Colonic mucosa (tissue), 4 donors: ENCODE measurements at regions not wholly inside any gene's neighbourhood (a gene's known extent, or its start where the extent isn't known, plus 50 kb on each side); places are given as distances from the start of the nearest gene placed in this dataset.

Experiments used
- DNase-seq: peaks from one replicate; pipeline ENCODE4 v3.0.0-alpha.2; 2020
- H3K27ac ChIP-seq: fragments of 200-600 bp; one replicate; pipeline ENCODE4 v1.8.0; 2021
- H3K27me3 ChIP-seq: fragments of 200-600 bp; one replicate; pipeline ENCODE4 v1.8.0; 2021
- H3K36me3 ChIP-seq: fragments of 200-600 bp; one replicate; pipeline ENCODE4 v1.8.0; 2021
- H3K4me1 ChIP-seq: fragments of 200-600 bp; one replicate; pipeline ENCODE4 v1.8.0; 2021; ENCODE audit warnings: mild to moderate bottlenecking
- H3K4me3 ChIP-seq: fragments of 200-600 bp; one replicate; pipeline ENCODE4 v1.8.0; 2021
- H3K9ac ChIP-seq, 2 donors: one replicate each; pipeline ENCODE4 v1.7.0; 2013; ENCODE audit warnings: control low read depth in 2 of 2, low read depth in 2 of 2, low read length in 2 of 2
- H3K9me3 ChIP-seq: fragments of 200-600 bp; one replicate; pipeline ENCODE4 v1.8.0; 2021
- CTCF ChIP-seq: fragments of 200-600 bp; IDR thresholded peaks from one replicate; pipeline ENCODE4 v1.8.0; 2022; ENCODE audit warnings: antibody characterized with exemption, mild to moderate bottlenecking
- intact Hi-C: fragments of 100-400 bp; cut with DNase I; formaldehyde crosslinking; loops from one replicate; pipeline ENCODE4 v1.14.1; 2022
- donor health status: healthy.
- donor health status: DM: no; HTN: no; CAD: no.
- donor health status: DM: no; HTN: no; CAD: no.

- intact Hi-C loops = no loop called here
- H3K9me3 ChIP-seq = no peaks in the 10 kb centered on the region
- no peaks in the 10 kb centered on the region for H3K4me1 ChIP-seq
- no peaks in the 10 kb centered on the region for H3K27me3 ChIP-seq
- no peaks in the 10 kb centered on the region for H3K36me3 ChIP-seq
- no peak for TF ChIP-seq CTCF
- no peak overlapping the region for H3K27ac ChIP-seq
- H3K4me3 ChIP-seq = no peak overlapping the region
- no peak overlapping the region for H3K9ac ChIP-seq
- no peak for DNase-seq
These were observed 92.2 kb upstream of the NTRK3 start for GRCh38 chr15:88348579-88349230.

GRCh38 chr15:88345962-88346361, 89.4 kb upstream of the NTRK3 start:
- Histone ChIP-seq H3K4me1 (no peaks in the 10 kb centered on the region), H3K9ac (no peak overlapping the region), H3K36me3 (no peaks in the 10 kb centered on the region)

GRCh38 chr15:88344786-88345185, 88.2 kb upstream of the NTRK3 start:
- H3K36me3 ChIP-seq = no peaks in the 10 kb centered on the region
- H3K27ac ChIP-seq = no peak overlapping the region
- H3K4me3 ChIP-seq = no peak overlapping the region
- intact Hi-C loops = no loop called here
- no peak for TF ChIP-seq CTCF
- H3K9me3 ChIP-seq = no peaks in the 10 kb centered on the region
- no peak for DNase-seq
- H3K9ac ChIP-seq = no peak overlapping the region
- H3K4me1 ChIP-seq = no peaks in the 10 kb centered on the region
- H3K27me3 ChIP-seq = no peaks in the 10 kb centered on the region

More at GRCh38 chr15:88345962-88346361, 89.4 kb upstream of the NTRK3 start:
- no peak overlapping the region for H3K4me3 ChIP-seq
- no peak for TF ChIP-seq CTCF
- intact Hi-C loops = no loop called here
- no peaks in the 10 kb centered on the region for H3K9me3 ChIP-seq
- no peak overlapping the region for H3K27ac ChIP-seq
- DNase-seq = no peak
- H3K27me3 ChIP-seq = no peaks in the 10 kb centered on the region

GRCh38 chr15:88342666-88343065, 86.1 kb upstream of the NTRK3 start:
- Histone ChIP-seq H3K27ac (no peak overlapping the region), H3K4me3 (no peak overlapping the region), H3K4me1 (no peaks in the 10 kb centered on the region), H3K9ac (no peak overlapping the region), H3K36me3 (no peaks in the 10 kb centered on the region), H3K27me3 (no peaks in the 10 kb centered on the region), H3K9me3 (no peaks in the 10 kb centered on the region)
- no peak for DNase-seq
- no peak for TF ChIP-seq CTCF
- intact Hi-C loops = no loop called here

- Histone ChIP-seq H3K9ac (no peak overlapping the region), H3K27ac (no peak overlapping the region), H3K4me3 (no peak overlapping the region), H3K36me3 (no peaks in the 10 kb centered on the region), H3K9me3 (no peaks in the 10 kb centered on the region), H3K27me3 (no peaks in the 10 kb centered on the region), H3K4me1 (no peaks in the 10 kb centered on the region)
- DNase-seq = no peak
- intact Hi-C loops = no loop called here
- TF ChIP-seq CTCF = no peak
These were observed 85.1 kb upstream of the NTRK3 start for GRCh38 chr15:88341653-88342052.
